ENCODE measurements at regions not wholly inside any gene's neighbourhood (a gene's known extent, or its start where the extent isn't known, plus 50 kb on each side); places are given as distances from the start of the nearest gene placed in this dataset.

DNA sequence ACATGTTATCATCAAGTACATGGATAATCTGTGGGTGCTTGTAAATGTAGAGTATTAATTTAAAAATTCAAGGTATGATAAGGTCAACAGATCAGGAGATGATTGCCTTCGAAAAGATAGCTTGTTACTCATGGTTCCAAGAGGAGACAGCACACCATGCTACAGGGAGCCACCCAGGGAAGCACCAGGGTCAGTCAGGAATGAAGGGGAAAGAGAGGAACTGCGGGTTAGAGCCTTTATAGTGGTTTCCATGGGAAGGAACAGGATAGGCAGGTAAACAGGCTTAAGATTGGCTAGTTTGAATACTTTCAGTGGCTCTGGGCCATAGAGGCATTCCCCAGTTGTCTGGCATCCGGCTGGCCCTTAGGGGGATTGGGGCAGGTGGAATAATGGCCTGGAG, 74.2 kb upstream of the SERTM1 start (continued):
- TF ChIP-seq ZNF263 (CRISPR knock-in tag; IDR thresholded peaks at IDR 0.05; ENCODE audit: low read depth), result no peak
- TF ChIP-seq KAT7 (CRISPR knock-in tag; IDR thresholded peaks at IDR 0.05; ENCODE audit: borderline replicate concordance), result no peak
- TF ChIP-seq NFYB (CRISPR knock-in tag; conservative IDR thresholded peaks at IDR 0.05; ENCODE audit: low read depth), result no peak
- TF ChIP-seq ZNF317 (CRISPR knock-in tag; IDR thresholded peaks at IDR 0.05; ENCODE audit: borderline replicate concordance, low read depth), result no peak
- no peak for TF ChIP-seq MXD4 (CRISPR knock-in tag; IDR thresholded peaks at IDR 0.05; ENCODE audit: borderline replicate concordance)
- TF ChIP-seq, protein P1, sequence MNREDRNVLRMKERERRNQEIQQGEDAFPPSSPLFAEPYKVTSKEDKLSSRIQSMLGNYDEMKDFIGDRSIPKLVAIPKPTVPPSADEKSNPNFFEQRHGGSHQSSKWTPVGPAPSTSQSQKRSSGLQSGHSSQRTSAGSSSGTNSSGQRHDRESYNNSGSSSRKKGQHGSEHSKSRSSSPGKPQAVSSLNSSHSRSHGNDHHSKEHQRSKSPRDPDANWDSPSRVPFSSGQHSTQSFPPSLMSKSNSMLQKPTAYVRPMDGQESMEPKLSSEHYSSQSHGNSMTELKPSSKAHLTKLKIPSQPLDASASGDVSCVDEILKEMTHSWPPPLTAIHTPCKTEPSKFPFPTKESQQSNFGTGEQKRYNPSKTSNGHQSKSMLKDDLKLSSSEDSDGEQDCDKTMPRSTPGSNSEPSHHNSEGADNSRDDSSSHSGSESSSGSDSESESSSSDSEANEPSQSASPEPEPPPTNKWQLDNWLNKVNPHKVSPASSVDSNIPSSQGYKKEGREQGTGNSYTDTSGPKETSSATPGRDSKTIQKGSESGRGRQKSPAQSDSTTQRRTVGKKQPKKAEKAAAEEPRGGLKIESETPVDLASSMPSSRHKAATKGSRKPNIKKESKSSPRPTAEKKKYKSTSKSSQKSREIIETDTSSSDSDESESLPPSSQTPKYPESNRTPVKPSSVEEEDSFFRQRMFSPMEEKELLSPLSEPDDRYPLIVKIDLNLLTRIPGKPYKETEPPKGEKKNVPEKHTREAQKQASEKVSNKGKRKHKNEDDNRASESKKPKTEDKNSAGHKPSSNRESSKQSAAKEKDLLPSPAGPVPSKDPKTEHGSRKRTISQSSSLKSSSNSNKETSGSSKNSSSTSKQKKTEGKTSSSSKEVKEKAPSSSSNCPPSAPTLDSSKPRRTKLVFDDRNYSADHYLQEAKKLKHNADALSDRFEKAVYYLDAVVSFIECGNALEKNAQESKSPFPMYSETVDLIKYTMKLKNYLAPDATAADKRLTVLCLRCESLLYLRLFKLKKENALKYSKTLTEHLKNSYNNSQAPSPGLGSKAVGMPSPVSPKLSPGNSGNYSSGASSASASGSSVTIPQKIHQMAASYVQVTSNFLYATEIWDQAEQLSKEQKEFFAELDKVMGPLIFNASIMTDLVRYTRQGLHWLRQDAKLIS (CRISPR knock-in tag; IDR thresholded peaks at IDR 0.05; ENCODE audit: borderline replicate concordance), result no peak
- TF ChIP-seq JUN (CRISPR knock-in tag; IDR thresholded peaks at IDR 0.05), result no peak
- TF ChIP-seq, protein P2, sequence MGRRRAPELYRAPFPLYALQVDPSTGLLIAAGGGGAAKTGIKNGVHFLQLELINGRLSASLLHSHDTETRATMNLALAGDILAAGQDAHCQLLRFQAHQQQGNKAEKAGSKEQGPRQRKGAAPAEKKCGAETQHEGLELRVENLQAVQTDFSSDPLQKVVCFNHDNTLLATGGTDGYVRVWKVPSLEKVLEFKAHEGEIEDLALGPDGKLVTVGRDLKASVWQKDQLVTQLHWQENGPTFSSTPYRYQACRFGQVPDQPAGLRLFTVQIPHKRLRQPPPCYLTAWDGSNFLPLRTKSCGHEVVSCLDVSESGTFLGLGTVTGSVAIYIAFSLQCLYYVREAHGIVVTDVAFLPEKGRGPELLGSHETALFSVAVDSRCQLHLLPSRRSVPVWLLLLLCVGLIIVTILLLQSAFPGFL (CRISPR knock-in tag; IDR thresholded peaks at IDR 0.05; ENCODE audit: borderline replicate concordance), result no peak

DNA sequence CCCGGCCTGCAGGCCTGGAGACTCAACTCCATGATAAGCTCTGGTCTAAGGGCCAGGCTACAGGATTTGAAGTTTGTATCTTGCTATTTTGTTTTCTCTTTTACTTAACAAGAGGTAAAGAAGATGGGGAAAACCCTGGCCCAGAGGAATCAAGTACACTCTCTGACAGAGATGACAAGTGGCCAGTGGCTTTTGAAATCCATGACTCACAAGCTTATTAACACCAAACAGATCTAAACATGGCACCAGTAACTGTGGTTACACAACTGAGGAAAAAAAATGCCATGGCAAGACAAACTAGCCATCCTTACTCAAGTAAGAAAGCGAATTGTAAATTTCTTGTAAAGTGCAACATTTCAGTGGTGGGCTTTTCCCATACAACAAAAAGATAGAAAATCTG, 72.6 kb upstream of the SERTM1 start:
- TF ChIP-seq CREB1 (CRISPR knock-in tag; IDR thresholded peaks at IDR 0.05) (no peak), MXD4 (CRISPR knock-in tag; IDR thresholded peaks at IDR 0.05; ENCODE audit: borderline replicate concordance) (no peak)
- TF ChIP-seq, protein P3, sequence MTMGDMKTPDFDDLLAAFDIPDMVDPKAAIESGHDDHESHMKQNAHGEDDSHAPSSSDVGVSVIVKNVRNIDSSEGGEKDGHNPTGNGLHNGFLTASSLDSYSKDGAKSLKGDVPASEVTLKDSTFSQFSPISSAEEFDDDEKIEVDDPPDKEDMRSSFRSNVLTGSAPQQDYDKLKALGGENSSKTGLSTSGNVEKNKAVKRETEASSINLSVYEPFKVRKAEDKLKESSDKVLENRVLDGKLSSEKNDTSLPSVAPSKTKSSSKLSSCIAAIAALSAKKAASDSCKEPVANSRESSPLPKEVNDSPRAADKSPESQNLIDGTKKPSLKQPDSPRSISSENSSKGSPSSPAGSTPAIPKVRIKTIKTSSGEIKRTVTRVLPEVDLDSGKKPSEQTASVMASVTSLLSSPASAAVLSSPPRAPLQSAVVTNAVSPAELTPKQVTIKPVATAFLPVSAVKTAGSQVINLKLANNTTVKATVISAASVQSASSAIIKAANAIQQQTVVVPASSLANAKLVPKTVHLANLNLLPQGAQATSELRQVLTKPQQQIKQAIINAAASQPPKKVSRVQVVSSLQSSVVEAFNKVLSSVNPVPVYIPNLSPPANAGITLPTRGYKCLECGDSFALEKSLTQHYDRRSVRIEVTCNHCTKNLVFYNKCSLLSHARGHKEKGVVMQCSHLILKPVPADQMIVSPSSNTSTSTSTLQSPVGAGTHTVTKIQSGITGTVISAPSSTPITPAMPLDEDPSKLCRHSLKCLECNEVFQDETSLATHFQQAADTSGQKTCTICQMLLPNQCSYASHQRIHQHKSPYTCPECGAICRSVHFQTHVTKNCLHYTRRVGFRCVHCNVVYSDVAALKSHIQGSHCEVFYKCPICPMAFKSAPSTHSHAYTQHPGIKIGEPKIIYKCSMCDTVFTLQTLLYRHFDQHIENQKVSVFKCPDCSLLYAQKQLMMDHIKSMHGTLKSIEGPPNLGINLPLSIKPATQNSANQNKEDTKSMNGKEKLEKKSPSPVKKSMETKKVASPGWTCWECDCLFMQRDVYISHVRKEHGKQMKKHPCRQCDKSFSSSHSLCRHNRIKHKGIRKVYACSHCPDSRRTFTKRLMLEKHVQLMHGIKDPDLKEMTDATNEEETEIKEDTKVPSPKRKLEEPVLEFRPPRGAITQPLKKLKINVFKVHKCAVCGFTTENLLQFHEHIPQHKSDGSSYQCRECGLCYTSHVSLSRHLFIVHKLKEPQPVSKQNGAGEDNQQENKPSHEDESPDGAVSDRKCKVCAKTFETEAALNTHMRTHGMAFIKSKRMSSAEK (CRISPR knock-in tag; IDR thresholded peaks at IDR 0.05; ENCODE audit: borderline replicate concordance), result no peak
- TF ChIP-seq, protein P4, sequence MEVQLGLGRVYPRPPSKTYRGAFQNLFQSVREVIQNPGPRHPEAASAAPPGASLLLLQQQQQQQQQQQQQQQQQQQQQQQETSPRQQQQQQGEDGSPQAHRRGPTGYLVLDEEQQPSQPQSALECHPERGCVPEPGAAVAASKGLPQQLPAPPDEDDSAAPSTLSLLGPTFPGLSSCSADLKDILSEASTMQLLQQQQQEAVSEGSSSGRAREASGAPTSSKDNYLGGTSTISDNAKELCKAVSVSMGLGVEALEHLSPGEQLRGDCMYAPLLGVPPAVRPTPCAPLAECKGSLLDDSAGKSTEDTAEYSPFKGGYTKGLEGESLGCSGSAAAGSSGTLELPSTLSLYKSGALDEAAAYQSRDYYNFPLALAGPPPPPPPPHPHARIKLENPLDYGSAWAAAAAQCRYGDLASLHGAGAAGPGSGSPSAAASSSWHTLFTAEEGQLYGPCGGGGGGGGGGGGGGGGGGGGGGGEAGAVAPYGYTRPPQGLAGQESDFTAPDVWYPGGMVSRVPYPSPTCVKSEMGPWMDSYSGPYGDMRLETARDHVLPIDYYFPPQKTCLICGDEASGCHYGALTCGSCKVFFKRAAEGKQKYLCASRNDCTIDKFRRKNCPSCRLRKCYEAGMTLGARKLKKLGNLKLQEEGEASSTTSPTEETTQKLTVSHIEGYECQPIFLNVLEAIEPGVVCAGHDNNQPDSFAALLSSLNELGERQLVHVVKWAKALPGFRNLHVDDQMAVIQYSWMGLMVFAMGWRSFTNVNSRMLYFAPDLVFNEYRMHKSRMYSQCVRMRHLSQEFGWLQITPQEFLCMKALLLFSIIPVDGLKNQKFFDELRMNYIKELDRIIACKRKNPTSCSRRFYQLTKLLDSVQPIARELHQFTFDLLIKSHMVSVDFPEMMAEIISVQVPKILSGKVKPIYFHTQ (CRISPR knock-in tag; IDR thresholded peaks at IDR 0.05), result no peak
- ATAC-seq (no peak), DNase-seq (ENCODE audit: low spot score) (no peak)
- Mint-ChIP-seq H3K9me3 (peaks cover 8% of the 10 kb centered on the region; the same call in 1 of the 2 replicates), H3K4me3 (no peak overlapping the region), H3K36me3 (no peaks in the 10 kb centered on the region), H3K27ac (no peak overlapping the region), H3K4me1 (peaks cover 12% of the 10 kb centered on the region), H3K27me3 (ENCODE audit: low read depth) (no peaks in the 10 kb centered on the region)
- ChIA-PET CTCF (no interaction called here), POLR2A (no interaction called here)

Measured in WTC11 (cell line).